ENCODE measurements at regions not wholly inside any gene's neighbourhood (a gene's known extent, or its start where the extent isn't known, plus 50 kb on each side); places are given as distances from the start of the nearest gene placed in this dataset.

- ATAC-seq (no peak), DNase-seq (peak in 2 of 4 donors; percentile 24 to 53)
- intact Hi-C loops (cut with DNase I), result no loop called here
- H3K27ac ChIP-seq, result no peak overlapping the region
- no peaks in the 10 kb centered on the region for H3K36me3 ChIP-seq
- TF ChIP-seq CTCF (IDR thresholded peaks at IDR 0.05), result no peak
- no peaks in the 10 kb centered on the region for H3K9me3 ChIP-seq
- H3K27me3 ChIP-seq, result no peaks in the 10 kb centered on the region
- no peak overlapping the region for H3K4me3 ChIP-seq
- H3K4me1 ChIP-seq, result no peaks in the 10 kb centered on the region
Measured at GRCh38 chr6:168990019-168990751, 263.5 kb downstream of the THBS2 start.

- no peak for DNase-seq
- TF ChIP-seq CTCF (IDR thresholded peaks at IDR 0.05), result no peak
- no peaks in the 10 kb centered on the region for H3K27me3 ChIP-seq
- intact Hi-C loops (cut with DNase I), result no loop called here
- no peaks in the 10 kb centered on the region for H3K36me3 ChIP-seq
- H3K4me1 ChIP-seq, result no peaks in the 10 kb centered on the region
- H3K9me3 ChIP-seq, result no peaks in the 10 kb centered on the region
- H3K4me3 ChIP-seq, result no peak overlapping the region
- no peak for ATAC-seq
- H3K27ac ChIP-seq, result no peak overlapping the region
Measured at GRCh38 chr6:168989421-168989820, 264.2 kb downstream of the THBS2 start.

GRCh38 chr6:168988801-168989200 is 264.8 kb downstream of the THBS2 start:
- H3K4me1 ChIP-seq, result no peaks in the 10 kb centered on the region
- DNase-seq (peak in 2 of 4 donors; percentile 36 to 66), ATAC-seq (no peak)
- no peak for TF ChIP-seq CTCF (IDR thresholded peaks at IDR 0.05)
- H3K36me3 ChIP-seq, result no peaks in the 10 kb centered on the region
- H3K4me3 ChIP-seq, result no peak overlapping the region
- no peak overlapping the region for H3K27ac ChIP-seq
- no peaks in the 10 kb centered on the region for H3K27me3 ChIP-seq
- no peaks in the 10 kb centered on the region for H3K9me3 ChIP-seq
- intact Hi-C loops (cut with DNase I), result no loop called here

- ATAC-seq (no peak), DNase-seq (no peak)
- Histone ChIP-seq H3K4me3 (no peak overlapping the region), H3K4me1 (no peaks in the 10 kb centered on the region), H3K27ac (no peak overlapping the region), H3K27me3 (no peaks in the 10 kb centered on the region), H3K36me3 (no peaks in the 10 kb centered on the region), H3K9me3 (no peaks in the 10 kb centered on the region)
- TF ChIP-seq CTCF (IDR thresholded peaks at IDR 0.05), result no peak
- intact Hi-C loops (cut with DNase I), result no loop called here
Measured at GRCh38 chr6:168988280-168988679, 265.4 kb downstream of the THBS2 start.

- no peak overlapping the region for H3K27ac ChIP-seq
- H3K36me3 ChIP-seq, result no peaks in the 10 kb centered on the region
- no peaks in the 10 kb centered on the region for H3K4me1 ChIP-seq
- H3K4me3 ChIP-seq, result no peak overlapping the region
- no peak for ATAC-seq
- H3K9me3 ChIP-seq, result peaks cover 0 to 9% of the 10 kb centered on the region in 2 donors
- no peak for TF ChIP-seq CTCF (IDR thresholded peaks at IDR 0.05)
- H3K27me3 ChIP-seq, result no peaks in the 10 kb centered on the region
- intact Hi-C loops (cut with DNase I), result no loop called here
- DNase-seq, result no peak
Measured at GRCh38 chr6:168985705-168986104, 267.9 kb downstream of the THBS2 start.
